HepG2 (cell line): ENCODE measurements at regions not wholly inside any gene's neighbourhood (a gene's known extent, or its start where the extent isn't known, plus 50 kb on each side); places are given as distances from the start of the nearest gene placed in this dataset.

Experiments
- MEIS2 ChIP-seq: sonication (generic); formaldehyde crosslinking; IDR thresholded peaks from 2 replicates; pipeline ENCODE4 v1.9.0; 2021; ENCODE audit warnings: mild to moderate bottlenecking, missing genetic modification reagents
- RNF2 ChIP-seq: fragments of 450-650 bp; conservative IDR thresholded peaks from 2 replicates; pipeline ENCODE4 v1.6.1; 2016; ENCODE audit warnings: low read depth

DNA sequence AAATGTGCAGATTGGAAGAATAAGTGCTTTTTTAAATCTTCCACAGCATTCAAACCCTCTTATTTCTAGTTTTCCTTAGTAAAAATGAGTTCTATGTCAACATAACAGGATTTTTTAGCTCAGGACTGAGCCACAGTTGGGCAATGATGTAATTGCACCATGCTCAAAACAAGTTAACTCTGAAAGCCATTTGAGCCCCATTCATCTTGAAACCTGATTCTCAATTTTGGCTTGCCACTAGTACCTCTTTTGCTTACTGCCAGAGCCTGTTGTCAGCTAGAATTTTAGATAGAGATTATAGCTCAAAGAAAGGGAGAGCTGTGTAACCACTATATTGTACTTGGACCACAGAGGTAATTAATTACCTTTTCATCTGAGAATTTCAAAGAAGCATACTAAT is 1028.5 kb upstream of the PHF14 start:
- TF ChIP-seq MEIS2 (CRISPR knock-in tag) = no peak
- no peak for TF ChIP-seq RNF2
